ENCODE measurements at regions not wholly inside any gene's neighbourhood (a gene's known extent, or its start where the extent isn't known, plus 50 kb on each side); places are given as distances from the start of the nearest gene placed in this dataset.

DNA sequence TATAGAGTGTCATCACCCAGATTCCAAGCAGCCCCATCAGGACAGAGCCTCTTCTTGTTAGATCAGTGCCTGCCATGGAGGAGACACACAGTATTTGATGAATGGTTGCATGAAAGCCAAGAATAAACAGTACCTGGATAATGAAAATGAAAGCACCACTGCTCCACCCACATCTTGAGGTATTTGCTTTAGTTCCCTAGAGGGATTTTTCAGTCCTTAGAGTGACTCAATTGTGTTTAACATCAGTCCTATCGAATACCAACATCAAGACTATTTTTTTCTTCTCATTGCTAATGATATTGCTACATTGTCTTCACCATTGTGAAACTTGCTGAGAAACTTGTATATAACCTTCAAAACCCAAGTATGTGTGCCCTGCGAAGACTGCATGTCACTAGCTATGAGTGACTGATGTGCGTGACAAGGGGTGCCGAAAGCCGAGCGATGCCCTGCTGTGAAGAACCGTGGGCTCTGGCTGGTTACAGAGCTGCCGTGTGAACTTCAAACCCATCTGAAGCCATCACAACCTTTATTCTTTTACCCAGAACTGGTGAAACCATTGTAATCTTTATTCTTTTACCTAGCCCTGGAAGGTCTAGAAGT lies 211.3 kb upstream of the FAT1 start:
- no peak for DNase-seq

- no peak for DNase-seq
Observed at GRCh38 chr4:186935901-186936300, 212.2 kb upstream of the FAT1 start.

- DNase-seq = no peak
Observed at GRCh38 chr4:186936496-186937375, 213.1 kb upstream of the FAT1 start.

DNA sequence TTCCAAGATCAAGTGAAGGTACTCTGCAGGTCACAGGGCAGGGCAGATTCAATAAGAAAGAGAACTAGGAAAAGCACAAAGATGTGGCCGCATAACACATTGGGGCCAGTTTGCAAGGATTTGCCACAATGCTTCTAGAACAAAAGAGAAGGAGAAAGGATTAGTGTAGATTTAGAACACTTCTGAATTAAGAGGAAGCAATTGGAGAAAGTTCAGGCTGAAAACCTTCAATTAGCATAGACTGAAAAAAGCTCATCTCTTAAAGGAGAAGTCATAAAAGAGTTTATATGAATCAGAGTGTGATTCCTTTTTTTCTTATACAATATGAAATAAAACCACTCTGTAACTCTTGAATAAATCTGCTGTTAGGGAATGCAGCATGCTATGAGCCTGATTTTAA lies 215.6 kb upstream of the FAT1 start:
- DNase-seq = no peak

DNA sequence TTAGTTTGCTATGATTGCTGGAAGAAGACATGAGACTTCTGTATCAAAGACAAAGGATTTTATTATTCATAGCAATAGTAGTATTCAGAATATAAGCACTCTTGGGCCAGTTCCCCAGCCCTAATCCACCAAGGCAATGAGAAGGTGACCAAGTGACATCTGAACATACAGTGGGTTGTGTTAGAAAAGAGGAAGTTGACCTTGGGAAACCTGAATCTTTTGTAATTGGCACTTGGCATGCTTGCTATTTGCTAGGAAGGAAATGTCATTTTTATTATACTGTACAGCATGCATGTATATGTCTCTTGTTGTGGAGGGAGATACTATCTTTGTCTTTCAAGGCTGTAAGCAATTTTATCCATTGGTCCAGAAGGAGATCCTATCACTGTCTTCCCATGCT lies 216.1 kb upstream of the FAT1 start:
- no peak for DNase-seq

GRCh38 chr4:186940476-186940875 lies 216.8 kb upstream of the FAT1 start:
- no peak for DNase-seq

DNA sequence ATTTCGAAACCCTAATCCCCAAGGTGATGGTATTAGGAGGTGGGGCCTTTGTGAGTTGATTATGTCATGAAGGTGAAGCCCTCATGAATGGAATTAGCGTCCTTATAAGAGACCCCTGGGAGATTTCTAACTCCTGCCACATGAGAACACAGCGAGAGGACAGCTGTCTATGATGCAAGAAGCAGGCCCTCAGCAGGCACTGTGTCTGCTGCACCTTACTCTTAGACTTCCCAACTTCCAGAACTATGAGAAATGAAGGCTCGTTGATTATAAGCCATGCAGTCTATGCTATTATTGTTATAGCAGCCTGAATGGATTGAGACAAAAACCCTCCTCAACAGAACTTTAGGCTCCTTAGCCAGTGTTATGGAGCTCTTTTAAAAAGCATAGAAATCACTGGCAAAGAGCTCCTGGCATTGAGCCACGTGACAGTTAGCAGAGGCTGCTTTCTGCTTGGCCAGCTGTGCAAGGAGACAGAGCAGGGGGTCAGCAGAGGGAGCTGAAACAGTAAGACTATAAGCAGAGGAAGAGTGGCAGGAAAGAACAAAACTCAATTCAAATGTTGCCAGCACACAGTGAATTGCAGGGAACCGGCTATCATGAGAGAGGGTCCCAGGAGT lies 219.2 kb upstream of the FAT1 start:
- DNase-seq = no peak

DNA sequence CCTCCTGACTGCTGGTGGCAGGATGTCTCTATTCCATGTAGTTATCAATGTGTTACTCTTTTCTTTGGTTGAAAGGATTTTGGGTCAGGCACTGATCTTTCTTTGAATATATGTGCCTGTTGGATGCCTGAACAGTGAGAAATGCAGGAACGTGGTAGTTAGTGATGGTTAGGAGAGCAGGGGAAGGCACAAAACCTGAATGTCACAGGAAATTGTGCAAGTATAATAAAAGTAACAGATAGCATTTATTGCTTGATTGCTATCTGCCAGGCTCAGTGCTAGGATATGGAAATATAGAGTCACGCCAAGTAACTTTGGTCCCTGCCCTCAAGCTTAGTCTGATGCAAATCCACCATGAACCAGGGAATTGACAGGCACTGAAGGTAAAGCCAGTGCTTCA lies 219.8 kb upstream of the FAT1 start:
- DNase-seq = no peak

GRCh38 chr4:186946136-186946535 lies 222.5 kb upstream of the FAT1 start:
- no peak for DNase-seq

DNA sequence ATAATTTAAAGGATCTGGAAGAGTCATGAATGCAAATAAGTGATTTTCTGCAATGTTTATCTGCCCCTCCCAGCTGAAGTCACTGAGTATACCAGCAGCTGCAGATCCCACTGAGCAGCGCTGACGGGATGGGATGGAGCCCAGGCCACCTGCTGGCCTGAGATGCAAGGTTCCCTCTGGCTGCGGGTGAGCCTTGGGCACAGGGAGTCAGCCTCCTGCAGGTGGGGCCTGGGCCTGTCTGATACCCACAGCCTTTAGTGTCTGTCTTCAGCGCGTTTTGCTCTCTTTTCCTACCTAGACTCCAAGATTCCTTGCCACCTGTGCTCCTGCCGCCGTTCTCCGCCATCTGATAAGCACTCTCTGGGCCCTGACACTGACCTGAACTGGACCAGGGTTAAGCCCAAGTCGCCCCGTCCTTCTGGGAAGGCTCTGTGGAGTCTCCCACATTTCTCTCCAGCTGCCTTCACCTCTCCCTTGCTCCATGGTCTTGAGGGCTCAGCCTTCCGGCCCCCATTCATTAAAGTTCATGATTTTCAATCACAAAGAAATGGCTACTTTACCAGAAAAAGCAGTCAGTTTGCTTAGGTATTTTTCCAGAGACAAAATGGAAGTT lies 223.1 kb upstream of the FAT1 start:
- no peak for DNase-seq

- DNase-seq = no peak
Observed at GRCh38 chr4:186948361-186949242, 224.9 kb upstream of the FAT1 start.

- no peak for DNase-seq
Observed at GRCh38 chr4:186949847-186950246, 226.2 kb upstream of the FAT1 start.

- DNase-seq = no peak
Observed at GRCh38 chr4:186952709-186953108, 229.1 kb upstream of the FAT1 start.

DNA sequence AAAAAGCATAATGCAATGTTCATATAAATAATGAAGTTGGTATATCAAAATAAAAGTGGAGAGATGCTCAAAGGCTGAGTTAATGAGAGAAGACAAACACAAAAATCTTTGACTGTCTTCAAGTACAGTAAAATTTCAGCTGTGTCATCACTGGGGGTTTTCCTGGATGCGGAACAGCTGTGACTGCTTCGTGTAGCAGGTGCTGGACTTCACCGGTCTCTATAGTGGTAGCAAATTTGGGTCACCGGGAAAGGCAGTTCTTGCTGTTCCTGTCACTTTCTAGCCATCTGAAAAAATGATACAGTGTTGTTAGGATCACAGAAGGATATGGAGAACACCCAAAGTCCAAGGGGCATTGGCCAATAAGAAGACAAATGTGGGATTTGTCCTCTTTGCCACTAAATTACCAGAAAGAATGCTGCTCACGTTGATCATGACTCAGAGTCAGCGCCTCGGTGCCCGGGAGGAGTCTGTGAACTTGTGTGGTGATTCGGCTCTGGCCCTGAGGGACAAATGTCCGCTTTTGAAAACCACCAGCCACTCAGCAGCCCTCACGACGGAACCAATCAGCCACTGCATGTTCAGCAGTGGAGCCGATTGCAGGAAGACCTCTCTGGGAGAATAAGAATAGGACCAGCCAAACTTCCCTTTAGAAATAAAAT lies 230.1 kb upstream of the FAT1 start:
- no peak for DNase-seq

DNA sequence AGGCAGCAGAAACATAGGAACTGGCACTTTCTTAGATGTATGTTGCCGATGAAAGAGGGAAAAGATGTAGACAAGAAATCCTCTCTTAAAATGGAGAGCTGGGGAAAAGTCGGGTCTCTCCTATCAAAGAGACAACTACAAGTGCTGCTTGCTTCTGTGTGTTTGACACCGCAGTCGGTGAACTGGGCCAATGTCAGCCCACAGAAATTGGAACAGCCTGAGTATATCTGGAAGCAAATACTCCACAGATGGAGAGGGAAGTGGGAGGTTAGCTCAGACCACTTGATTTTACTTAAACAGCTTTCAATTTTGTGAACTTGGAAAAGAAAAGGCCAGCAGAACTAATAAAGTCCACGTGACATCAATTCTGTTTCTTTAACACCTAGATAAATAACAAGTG lies 230.9 kb upstream of the FAT1 start:
- DNase-seq = no peak

DNA sequence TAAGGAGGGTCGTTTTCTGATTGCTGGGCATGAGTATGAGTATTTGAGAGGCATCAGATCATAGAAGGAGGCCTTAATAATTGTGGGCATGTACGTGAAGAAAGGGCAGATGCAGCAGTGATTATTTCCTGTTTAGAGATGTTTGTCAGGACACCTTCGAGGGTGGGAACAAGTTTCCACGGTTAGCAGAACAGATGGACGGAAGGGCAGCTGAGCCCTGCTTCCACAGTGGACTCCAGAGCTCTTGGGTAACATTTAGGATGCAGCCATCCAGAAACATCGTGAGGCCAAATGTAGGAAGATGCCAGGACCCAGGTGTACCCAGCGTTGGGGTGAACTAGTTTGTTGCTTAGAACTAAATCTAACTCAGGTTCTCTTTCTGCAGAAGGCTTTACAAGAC lies 231.3 kb upstream of the FAT1 start:
- no peak for DNase-seq

GRCh38 chr4:186957952-186958555 lies 234.4 kb upstream of the FAT1 start:
- no peak for DNase-seq

DNA sequence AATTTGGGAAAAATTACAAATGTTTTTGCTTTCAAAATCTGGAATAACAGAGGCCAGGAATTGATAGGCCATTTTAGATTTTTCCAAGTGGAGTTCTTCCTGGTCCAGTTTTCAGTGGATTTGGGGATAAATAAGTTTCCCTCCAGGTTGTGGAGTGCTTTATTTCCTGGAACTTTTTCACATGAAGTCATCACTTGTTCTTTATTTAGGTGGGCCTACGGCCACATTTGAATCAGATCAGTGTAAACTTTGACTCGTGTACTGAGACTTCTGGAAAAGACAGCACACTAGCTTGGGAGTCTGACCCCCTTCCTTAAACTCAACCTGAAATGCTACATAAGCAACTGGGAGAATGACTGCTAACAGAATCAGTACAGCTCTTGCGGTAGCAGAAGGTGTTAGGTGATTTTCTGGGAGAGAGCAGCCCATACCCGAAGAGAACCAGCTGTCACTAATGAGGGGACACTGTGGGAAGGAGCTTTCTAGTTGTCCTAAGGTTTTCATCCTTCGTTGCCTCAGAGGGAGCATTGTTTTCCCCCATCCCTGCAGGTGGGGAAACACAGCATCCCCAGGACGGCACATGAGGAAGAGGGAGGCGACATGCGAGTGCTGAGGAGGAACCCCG lies 235.2 kb upstream of the FAT1 start:
- no peak for DNase-seq

DNA sequence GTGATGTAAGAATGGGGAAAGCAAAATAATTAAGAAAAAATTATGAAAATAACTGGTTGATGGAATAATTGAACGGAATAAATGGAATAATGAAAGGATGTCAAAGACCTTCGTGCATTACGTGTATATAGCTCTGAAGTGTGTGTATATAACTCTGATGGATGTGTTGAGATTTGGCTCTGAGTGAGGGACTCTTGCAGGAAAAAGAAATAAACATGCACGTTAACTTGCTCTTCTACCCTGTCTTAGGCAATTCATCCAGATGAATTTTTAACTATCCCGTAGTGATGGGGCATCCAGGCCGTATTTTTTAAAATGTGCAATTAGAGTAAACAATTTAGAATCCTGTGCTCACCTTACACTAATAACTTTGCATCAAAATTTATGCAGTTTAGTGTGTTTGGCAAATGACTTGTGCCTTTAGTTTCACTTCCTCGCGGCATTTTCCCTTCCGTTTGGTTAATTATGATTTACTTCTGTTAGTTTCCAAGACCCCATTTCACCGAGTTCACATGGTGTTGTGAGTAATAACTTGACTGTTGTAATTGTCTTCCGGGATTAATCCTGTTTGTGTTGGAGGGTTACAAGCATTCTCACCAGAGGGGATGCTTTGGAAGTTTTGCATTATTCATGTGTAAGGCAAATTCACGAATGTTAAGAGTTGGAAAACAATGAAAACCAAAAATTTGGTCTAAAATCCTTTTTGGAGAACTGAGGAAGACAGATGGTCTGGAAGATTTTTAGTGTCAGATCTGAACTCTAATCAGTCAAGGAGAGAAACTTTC lies 256.5 kb upstream of the FAT1 start:
- no peak for DNase-seq

- no peak for DNase-seq
Observed at GRCh38 chr4:186981161-186981560, 257.5 kb upstream of the FAT1 start.

Measured in NCI-H1436 treated with DMSO at 0.1 percent for 48 hours (cell line).